Endothelial cell of umbilical vein (primary cell): ENCODE measurements at regions not wholly inside any gene's neighbourhood (a gene's known extent, or its start where the extent isn't known, plus 50 kb on each side); places are given as distances from the start of the nearest gene placed in this dataset.

Source experiments
- BruUV-seq: library from RNA; stranded (reverse); fragments of 400-500 nt; replicated peaks from 2 replicates; lab custom pipeline; 2021; lab: Mats Ljungman, UMichigan
- CTCF ChIA-PET: fragments of 300-600, 350-600 bp; sonication (Branson Sonifier 250); formaldehyde crosslinking; loops from one replicate; lab custom pipeline; 2021; ENCODE audit warnings: antibody characterized with exemption, inconsistent platforms; lab: Charles Lee
- POLR2A ChIA-PET: fragments of 300-600, 350-600 bp; sonication (Branson Sonifier 250); formaldehyde crosslinking; loops from one replicate; lab custom pipeline; 2021; ENCODE audit warnings: antibody characterized with exemption, inconsistent platforms; lab: Charles Lee
- DNase-seq: peaks from one replicate; pipeline ENCODE4 v3.0.0-alpha.2; 2011; ENCODE audit warnings: low read depth, low spot score
- FAIRE-seq: peaks from 2 replicates; lab custom pipeline; 2011; peaks lifted over from hg19 to GRCh38; lab: Jason Lieb, UNC
- H2AFZ ChIP-seq: 2 replicates; pipeline ENCODE4 v1.6.0; 2012; ENCODE audit warnings: low read depth, low read length, control low read depth, inconsistent platforms
- H3K27ac ChIP-seq: 2 replicates; pipeline ENCODE4 v1.5.1; 2011; ENCODE audit warnings: low read depth, mild to moderate bottlenecking, control low read depth, low read length, moderate library complexity; ENCODE audit not compliant: insufficient read depth
- H3K27me3 ChIP-seq, 2 experiments: 2 replicates each; pipeline versions ENCODE4 v1.6.0 to v1.6.1; 2011; ENCODE audit warnings: low read length in 2 of 2, mixed read lengths in 1 of 2; ENCODE audit not compliant: control insufficient read depth in 2 of 2, insufficient read depth in 2 of 2
- H3K36me3 ChIP-seq, 2 experiments: 2 replicates in 1 of 2; 3 replicates in 1 of 2; pipeline ENCODE4 v1.5.1; 2011; ENCODE audit warnings: low read length in 2 of 2, mild to moderate bottlenecking in 1 of 2, moderate library complexity in 1 of 2; ENCODE audit not compliant: control insufficient read depth in 2 of 2, insufficient read depth in 2 of 2; ENCODE audit errors: extremely low read depth in 1 of 2
- H3K4me1 ChIP-seq: 3 replicates; pipeline ENCODE4 v1.5.1; 2011; ENCODE audit warnings: mild to moderate bottlenecking, low read length; ENCODE audit not compliant: control insufficient read depth, insufficient read depth; ENCODE audit errors: extremely low read depth
- H3K4me2 ChIP-seq: 2 replicates; pipeline ENCODE4 v1.6.1; 2011; ENCODE audit warnings: low read length, control low read depth, mixed read lengths; ENCODE audit not compliant: insufficient read depth
- H3K4me3 ChIP-seq, 3 experiments: fragments of 200-600 bp in 1 of 3; sonication (generic), shearing (Covaris generic) in 1 of 3; replicated peaks in 1 of 3; 2 replicates each; pipeline ENCODE4 v1.5.1; 2011 to 2016; ENCODE audit warnings: control low read depth in 3 of 3, low read length in 3 of 3, mild to moderate bottlenecking in 2 of 3, inconsistent platforms in 1 of 3, low read depth in 1 of 3, moderate library complexity in 1 of 3; ENCODE audit not compliant: insufficient read depth in 1 of 3
- H3K79me2 ChIP-seq: 2 replicates; pipeline ENCODE4 v1.6.0; 2012; ENCODE audit warnings: low read length, inconsistent platforms; ENCODE audit not compliant: control insufficient read depth, insufficient read depth
- H3K9ac ChIP-seq: replicated peaks from 2 replicates; pipeline ENCODE3; 2011; ENCODE audit warnings: low read length, control low read depth; ENCODE audit not compliant: insufficient read depth; ENCODE audit errors: extremely low read depth
- H3K9me1 ChIP-seq: replicated peaks from 3 replicates; pipeline ENCODE4 v1.6.0; 2011; ENCODE audit warnings: mild to moderate bottlenecking, low read length; ENCODE audit not compliant: control insufficient read depth, insufficient read depth; ENCODE audit errors: extremely low read depth
- H3K9me3 ChIP-seq: replicated peaks from 2 replicates; pipeline ENCODE4 v1.5.1; 2012; ENCODE audit warnings: low read length, inconsistent platforms; ENCODE audit not compliant: control insufficient read depth, insufficient read depth
- H4K20me1 ChIP-seq: replicated peaks from 2 replicates; pipeline ENCODE3; 2011; ENCODE audit warnings: mild to moderate bottlenecking, low read length; ENCODE audit not compliant: control insufficient read depth, insufficient read depth; ENCODE audit errors: extremely low read depth
- FOS ChIP-seq: IDR thresholded peaks from 2 replicates; pipeline ENCODE4 v1.6.1; 2011; ENCODE audit warnings: mild to moderate bottlenecking, low read length, moderate library complexity, borderline replicate concordance; ENCODE audit not compliant: insufficient read depth
- JUN ChIP-seq: IDR thresholded peaks from 2 replicates; pipeline ENCODE4 v1.6.1; 2011; ENCODE audit warnings: borderline replicate concordance, low read depth; ENCODE audit not compliant: insufficient read length, insufficient read depth
- MYC ChIP-seq: IDR thresholded peaks from one replicate; pipeline ENCODE4 v1.6.1; 2011; ENCODE audit warnings: mild to moderate bottlenecking, low read depth, low read length
- POLR2A ChIP-seq: IDR thresholded peaks from 2 replicates; pipeline ENCODE4 v1.6.1; 2012; ENCODE audit warnings: low read depth, mild to moderate bottlenecking, control low read depth, low read length
- POLR2AphosphoS5 ChIP-seq: IDR thresholded peaks from 2 replicates; pipeline ENCODE4 v1.6.1; 2012; ENCODE audit warnings: low read depth, mild to moderate bottlenecking, control low read depth, low read length, moderate library complexity; ENCODE audit not compliant: insufficient read depth
- dilution Hi-C: fragments of 300-500 bp; cut with MboI; formaldehyde crosslinking; loops from one replicate; pipeline ENCODE4 v1.15.0; 2019; ENCODE audit warnings: low sequenced_read_pairs; ENCODE audit not compliant: extremely low pct_ligation_motif_present
- intact Hi-C: fragments of 100-400 bp; cut with micrococcal nuclease; formaldehyde crosslinking; loops from one replicate; pipeline ENCODE4 v1.10.0; 2022
- TF ChIP-seq, protein P1 (sequence below), 2 donors: IDR thresholded peaks; 1 replicate in 1 of 2; 2 replicates in 1 of 2; pipeline ENCODE4 v1.5.1; 2011; ENCODE audit warnings: low read length in 2 of 2, mild to moderate bottlenecking in 2 of 2, moderate library complexity in 2 of 2, control low read depth in 1 of 2, inconsistent platforms in 1 of 2, low read depth in 1 of 2; ENCODE audit not compliant: insufficient read depth in 1 of 2; ENCODE audit errors: extremely low read depth in 1 of 2
- TF ChIP-seq, protein P2 (sequence below): IDR thresholded peaks from 2 replicates; pipeline ENCODE4 v1.6.1; 2011; ENCODE audit not compliant: insufficient read depth, insufficient read length

DNA sequence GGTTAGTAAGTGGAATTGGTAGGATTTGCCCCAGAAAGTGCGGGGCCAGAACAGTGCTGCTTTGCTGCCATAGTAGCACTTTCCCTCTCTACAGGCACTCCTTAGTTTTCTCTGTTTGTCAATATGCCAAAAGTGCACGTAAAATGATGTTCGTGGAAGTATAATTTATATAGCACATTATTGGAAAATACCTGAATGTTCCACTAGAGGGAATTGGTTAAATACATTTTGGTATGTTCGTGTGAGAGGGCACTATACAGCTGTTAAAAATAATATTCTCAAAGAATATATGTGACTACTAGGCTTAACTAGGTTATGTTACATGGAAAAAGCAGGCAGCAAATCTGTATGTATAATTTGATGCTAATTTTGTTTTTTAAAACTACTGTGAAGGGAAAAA lies 184.0 kb upstream of the GDNF start:
- POLR2A ChIA-PET = no interaction called here
- H3K27ac ChIP-seq = no peak overlapping the region
- H3K4me2 ChIP-seq = no peak overlapping the region
- no peaks in the 10 kb centered on the region for H3K36me3 ChIP-seq
- no peaks in the 10 kb centered on the region for H3K9me3 ChIP-seq
- H3K9me1 ChIP-seq = no peaks in the 10 kb centered on the region
- H4K20me1 ChIP-seq = no peaks in the 10 kb centered on the region
- CTCF ChIA-PET = no interaction called here
- H3K27me3 ChIP-seq = peaks cover 0 to 3% of the 10 kb centered on the region in 2 experiments
- DNase-seq (no peak), FAIRE-seq (no peak)
- dilution Hi-C loops = no loop called here
- no peak overlapping the region for H2AFZ ChIP-seq
- intact Hi-C loops = no loop called here
- no peaks in the 10 kb centered on the region for H3K4me1 ChIP-seq
- TF ChIP-seq FOS = no peak
- TF ChIP-seq, protein P1, sequence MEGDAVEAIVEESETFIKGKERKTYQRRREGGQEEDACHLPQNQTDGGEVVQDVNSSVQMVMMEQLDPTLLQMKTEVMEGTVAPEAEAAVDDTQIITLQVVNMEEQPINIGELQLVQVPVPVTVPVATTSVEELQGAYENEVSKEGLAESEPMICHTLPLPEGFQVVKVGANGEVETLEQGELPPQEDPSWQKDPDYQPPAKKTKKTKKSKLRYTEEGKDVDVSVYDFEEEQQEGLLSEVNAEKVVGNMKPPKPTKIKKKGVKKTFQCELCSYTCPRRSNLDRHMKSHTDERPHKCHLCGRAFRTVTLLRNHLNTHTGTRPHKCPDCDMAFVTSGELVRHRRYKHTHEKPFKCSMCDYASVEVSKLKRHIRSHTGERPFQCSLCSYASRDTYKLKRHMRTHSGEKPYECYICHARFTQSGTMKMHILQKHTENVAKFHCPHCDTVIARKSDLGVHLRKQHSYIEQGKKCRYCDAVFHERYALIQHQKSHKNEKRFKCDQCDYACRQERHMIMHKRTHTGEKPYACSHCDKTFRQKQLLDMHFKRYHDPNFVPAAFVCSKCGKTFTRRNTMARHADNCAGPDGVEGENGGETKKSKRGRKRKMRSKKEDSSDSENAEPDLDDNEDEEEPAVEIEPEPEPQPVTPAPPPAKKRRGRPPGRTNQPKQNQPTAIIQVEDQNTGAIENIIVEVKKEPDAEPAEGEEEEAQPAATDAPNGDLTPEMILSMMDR (IDR thresholded peaks at IDR 0.05; ENCODE audit: extremely low read depth in 1 of 2, insufficient read depth in 1 of 2, low read depth in 1 of 2, low read length in 2 of 2) = no peak
- TF ChIP-seq POLR2AphosphoS5 = no peak
- no peak for TF ChIP-seq JUN
- TF ChIP-seq, protein P2, sequence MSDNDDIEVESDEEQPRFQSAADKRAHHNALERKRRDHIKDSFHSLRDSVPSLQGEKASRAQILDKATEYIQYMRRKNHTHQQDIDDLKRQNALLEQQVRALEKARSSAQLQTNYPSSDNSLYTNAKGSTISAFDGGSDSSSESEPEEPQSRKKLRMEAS = no peak
- TF ChIP-seq MYC = no peak
- no TSS peak for BruUV-seq
- H3K9ac ChIP-seq = no peak overlapping the region
- H3K4me3 ChIP-seq = no peak overlapping the region
- H3K79me2 ChIP-seq = no peaks in the 10 kb centered on the region

DNA sequence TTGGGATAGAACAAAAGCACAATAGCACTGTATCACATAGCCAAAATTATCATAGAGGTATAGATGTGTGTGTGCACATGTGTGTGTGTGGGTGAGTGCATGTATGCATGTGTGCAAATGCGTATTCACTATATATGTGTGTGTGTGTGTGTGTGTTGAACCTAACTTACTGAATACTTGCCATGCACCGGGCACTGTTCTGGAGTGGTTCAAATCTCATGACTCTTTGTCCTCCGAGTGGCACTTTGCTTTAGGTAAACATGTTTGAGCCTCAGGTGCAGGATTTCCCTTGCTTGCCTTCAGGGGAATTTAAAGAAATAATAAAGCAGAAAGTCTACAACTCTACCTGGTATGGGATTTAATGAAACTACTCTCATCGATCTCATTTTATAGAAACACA lies 183.5 kb upstream of the GDNF start:
- H3K9ac ChIP-seq = no peak overlapping the region
- no peak overlapping the region for H3K4me2 ChIP-seq
- ChIA-PET POLR2A (no interaction called here), CTCF (no interaction called here)
- FAIRE-seq (no peak), DNase-seq (no peak)
- H3K36me3 ChIP-seq = no peaks in the 10 kb centered on the region
- no peaks in the 10 kb centered on the region for H3K9me1 ChIP-seq
- H3K4me1 ChIP-seq = no peaks in the 10 kb centered on the region
- no peak overlapping the region for H3K27ac ChIP-seq
- no TSS peak for BruUV-seq
- peaks cover 0 to 3% of the 10 kb centered on the region in 2 experiments for H3K27me3 ChIP-seq
- no peak overlapping the region for H3K4me3 ChIP-seq
- intact Hi-C loops (no loop called here), dilution Hi-C loops (no loop called here)
- H3K79me2 ChIP-seq = no peaks in the 10 kb centered on the region
- H4K20me1 ChIP-seq = no peaks in the 10 kb centered on the region
- no peak overlapping the region for H2AFZ ChIP-seq
- TF ChIP-seq, protein P1 (IDR thresholded peaks at IDR 0.05; ENCODE audit: extremely low read depth in 1 of 2, insufficient read depth in 1 of 2, low read depth in 1 of 2, low read length in 2 of 2) = no peak
- TF ChIP-seq FOS = no peak
- no peak for TF ChIP-seq POLR2A
- TF ChIP-seq, protein P2 = no peak
- TF ChIP-seq POLR2AphosphoS5 = no peak
- TF ChIP-seq MYC = no peak
- no peak for TF ChIP-seq JUN
- H3K9me3 ChIP-seq = no peaks in the 10 kb centered on the region
